HG03045 (cell line): ENCODE measurements at regions not wholly inside any gene's neighbourhood (a gene's known extent, or its start where the extent isn't known, plus 50 kb on each side); places are given as distances from the start of the nearest gene placed in this dataset.
A peak's percentile ranks its signal among the peaks of the same experiment; 100 is the strongest.

Experiments used
- ATAC-seq: cut with Tn5 transposase; IDR thresholded peaks from one replicate; pipeline ENCODE4 v1.9.1; 2021; ENCODE audit warnings: mild to moderate bottlenecking, moderate library complexity; ENCODE audit not compliant: unreplicated experiment

DNA sequence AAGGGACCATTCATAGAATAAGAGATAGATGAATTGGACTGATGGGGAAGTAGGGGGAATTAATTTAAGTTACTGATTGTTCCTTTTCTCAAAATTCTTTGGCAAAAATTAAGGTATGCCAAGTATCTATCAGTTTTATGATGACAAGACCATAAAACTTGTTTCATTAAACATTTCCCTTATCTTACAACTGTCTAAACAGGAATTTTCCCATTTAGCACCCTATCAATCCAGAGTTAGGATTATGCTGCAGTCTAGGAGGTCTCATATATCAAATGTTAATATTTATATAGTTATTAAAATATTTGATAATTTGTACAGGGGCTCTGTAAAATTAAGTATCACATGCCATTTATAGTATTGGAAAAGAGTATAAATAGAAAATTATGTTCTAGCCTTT, 51.5 kb upstream of the ARID1B start:
- no peak for ATAC-seq

DNA sequence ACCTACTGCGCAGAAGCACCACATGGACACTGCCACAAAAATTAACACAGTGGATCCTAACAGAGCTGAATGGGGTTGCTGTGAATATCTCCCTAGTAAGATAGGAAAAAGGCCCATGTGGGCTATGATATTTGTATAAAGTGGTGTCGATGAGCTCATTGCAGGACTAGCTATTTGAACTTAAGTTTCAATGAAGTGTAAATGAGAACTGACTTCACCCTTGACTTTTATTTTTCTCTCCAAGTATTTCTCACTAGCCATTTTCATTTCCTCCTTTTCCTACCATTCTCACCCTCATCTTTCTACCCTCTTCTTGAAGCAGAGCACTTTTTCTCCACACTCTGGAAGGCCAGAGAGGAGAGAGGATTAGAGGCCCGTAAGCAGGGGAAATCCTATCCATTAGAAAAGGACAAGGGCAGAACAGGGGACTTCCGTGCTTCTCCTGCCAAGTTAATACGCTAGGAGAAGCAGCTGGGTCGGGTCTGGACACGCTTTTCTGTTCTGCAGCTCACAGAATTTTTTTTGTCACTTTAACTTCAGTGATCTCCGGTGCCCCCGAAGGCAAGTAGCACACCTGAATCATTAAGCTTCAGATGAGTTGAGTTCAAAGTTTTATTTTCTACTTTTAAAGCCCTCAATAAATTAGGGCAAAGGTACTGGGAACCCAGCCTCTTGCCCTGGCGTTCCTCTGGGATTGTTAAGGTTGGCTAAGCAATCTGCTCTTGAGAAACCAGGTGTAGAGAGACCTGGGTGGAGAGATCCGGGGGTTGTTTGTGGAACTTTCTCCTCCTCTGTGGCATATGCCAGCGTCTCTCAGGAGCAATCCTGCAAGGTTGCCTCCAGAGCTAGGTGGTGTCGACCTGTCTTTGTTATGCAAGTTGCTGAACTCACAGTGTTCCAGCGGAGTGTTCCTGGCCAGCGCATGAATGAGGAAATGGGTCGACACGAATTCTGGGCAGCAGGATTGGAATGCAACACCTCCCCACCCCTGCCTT, 56.2 kb upstream of the ARID1B start:
- ATAC-seq: peak; percentile 48

DNA sequence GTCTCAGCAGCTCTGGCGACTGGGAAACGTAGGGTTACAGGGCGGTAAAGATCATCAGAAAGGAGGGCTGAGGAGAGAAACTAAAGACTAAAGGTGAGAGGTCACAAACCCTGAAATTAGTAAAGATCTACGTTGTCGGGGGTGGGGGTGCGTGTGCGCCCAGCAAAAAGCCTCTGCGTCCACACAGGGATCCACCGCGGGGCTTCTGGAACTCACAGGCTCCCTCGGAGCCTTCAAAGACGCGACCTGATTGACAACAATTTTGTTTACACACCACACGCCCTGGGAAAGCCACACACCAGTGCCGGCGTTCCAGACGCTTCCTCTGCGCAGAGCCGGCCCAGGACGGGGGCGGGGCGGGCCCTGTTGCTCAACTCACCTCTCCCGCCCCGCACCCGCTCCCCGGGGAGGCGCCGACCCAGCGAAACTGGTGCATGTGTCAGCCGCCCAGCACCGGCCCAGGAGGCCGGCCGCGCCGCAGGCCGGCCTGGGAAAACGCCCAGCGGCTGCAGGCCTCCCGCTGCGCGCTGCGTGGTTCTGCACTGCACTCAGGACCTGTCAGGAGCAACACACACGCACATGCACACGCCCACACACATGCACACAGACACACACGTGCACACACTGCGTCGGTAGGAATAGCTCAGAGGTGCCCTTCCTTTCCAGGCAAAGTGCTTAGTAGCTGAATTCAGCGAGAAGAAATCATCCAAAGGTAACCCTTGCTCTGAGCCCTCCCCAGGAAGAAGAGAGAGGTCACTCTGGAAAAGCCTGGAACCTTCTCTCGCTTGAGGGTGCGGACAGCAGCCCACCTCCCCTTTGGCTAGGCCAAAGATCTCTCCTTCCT, 57.2 kb upstream of the ARID1B start:
- ATAC-seq: peak; percentile 83

GRCh38 chr6:156719395-156719719, 57.8 kb upstream of the ARID1B start:
- ATAC-seq: no peak

- ATAC-seq: no peak
Observed at GRCh38 chr6:156718647-156719394, 58.4 kb upstream of the ARID1B start.

DNA sequence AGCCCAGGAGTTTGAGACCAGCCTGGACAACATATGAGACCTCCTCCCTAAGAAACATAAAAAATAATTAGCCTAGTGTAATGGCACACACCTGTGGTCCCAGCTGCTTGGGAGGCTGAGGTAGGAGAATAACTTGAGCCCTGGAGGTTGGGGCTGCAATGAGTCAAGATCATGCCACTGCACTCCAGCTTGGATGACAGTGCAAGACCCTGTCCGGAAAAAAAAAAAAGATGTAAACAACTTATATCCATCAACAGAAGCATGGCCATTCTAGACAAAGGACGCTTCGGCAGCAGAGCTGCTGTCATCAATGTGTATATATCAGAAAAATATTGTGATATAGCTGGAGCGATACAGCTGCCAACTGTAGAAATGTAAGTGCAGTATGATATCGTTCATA, 59.6 kb upstream of the ARID1B start:
- ATAC-seq: no peak

DNA sequence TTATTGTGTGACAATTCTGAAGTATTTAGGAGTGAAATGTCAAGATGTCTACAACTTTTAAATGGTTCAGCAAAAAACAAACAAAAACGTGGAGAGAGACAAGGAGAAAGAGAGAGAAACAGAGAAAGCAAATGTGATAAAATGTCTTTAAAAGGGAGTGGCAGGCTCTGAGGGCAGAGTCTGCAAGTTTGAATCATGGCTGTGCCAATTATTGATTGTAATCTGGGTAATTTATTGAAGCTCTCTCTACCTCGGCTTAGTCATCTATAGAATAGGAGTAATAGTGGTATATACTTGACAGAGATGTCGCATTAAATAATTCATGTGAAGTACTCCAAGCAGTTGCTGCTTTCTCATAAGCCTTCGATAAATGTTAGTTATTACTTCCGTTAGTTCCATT, 61.3 kb upstream of the ARID1B start:
- ATAC-seq: no peak

DNA sequence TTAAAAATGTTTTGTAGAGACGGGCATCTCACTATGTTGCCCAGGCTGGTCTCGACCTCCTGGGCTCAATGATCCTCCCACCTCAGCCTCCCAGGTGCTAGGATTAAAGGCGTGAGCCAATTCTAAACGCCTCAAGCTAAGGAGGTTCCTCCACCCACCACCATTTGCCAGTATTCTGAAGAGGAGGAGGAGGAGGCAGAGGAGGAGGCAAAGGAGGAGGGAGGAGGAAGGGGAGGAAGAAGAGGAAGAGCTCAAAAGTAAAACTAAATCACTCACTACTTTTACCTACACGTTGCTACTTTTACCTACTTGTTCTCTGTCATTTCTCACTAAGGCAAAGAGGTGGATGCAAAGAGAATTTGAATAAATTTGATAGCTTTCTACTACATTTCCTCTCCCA, 63.6 kb upstream of the ARID1B start:
- no peak for ATAC-seq

DNA sequence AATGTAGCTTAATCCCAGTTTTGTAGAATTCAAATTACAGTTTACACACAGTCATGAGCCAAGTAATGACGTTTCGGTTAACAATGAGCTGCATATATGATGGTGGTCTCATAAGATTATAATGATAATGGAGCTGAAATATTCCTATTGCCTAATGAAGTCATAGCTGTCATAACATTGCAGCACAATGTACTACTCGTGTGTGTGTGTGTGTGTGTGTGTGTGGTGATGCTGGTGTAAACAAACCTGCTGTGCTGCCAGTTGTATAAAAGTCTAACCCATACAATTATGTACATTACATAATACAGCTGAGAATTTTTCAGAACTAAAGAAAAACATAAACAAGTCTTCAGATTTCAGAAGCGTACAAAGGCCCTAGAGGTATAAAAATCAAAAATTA, 66.7 kb upstream of the ARID1B start:
- no peak for ATAC-seq

- no peak for ATAC-seq
Observed at GRCh38 chr6:156707818-156708217, 69.4 kb upstream of the ARID1B start.

- ATAC-seq: no peak
Observed at GRCh38 chr6:156703719-156704118, 73.5 kb upstream of the ARID1B start.

DNA sequence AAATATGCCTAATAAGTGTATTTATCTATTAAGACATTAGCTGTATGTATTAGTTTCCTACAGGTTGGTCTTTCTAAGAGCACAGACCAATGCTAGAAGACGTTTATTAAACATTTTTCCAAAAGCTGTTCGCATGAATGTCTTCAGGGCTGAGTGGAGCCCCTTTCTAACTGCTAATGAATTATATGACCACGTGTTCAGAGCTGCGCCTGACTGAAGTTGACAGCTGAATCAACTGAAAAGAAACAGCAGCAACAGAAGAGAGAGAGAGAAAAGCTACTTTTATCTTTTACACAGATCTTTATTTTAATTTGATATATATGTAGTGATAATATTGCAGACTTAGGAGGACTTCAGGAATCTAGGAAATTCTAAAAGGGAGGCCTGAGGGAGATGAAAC, 75.2 kb upstream of the ARID1B start:
- no peak for ATAC-seq

DNA sequence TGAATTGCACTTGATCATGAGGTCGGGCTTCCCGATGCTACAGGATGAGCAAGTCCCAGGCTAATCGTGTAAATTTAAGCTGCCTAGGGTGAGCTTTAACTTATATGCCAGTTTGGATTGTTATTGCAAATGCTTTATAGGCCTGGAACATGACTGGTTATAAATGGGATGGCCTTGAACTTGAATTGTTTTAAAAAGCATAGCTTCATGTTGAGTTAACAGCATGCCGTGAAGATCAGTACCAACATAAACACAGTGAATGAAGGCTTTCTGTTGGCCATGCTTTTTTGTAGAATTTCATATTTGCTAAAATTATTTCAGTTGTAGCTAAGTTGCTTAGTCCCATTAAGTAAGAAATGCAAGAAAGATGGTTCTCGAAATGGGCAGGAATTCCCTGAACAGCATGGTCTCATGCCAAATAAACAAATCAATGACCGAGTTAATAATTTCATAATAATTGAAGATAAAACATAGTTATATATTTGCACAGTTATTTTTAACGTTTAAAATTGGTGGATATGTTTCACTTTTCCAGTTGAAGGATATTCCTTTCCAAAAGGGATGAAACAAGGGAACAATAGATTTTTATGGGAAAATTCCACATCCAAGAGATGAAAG, 76.6 kb upstream of the ARID1B start:
- ATAC-seq: no peak

DNA sequence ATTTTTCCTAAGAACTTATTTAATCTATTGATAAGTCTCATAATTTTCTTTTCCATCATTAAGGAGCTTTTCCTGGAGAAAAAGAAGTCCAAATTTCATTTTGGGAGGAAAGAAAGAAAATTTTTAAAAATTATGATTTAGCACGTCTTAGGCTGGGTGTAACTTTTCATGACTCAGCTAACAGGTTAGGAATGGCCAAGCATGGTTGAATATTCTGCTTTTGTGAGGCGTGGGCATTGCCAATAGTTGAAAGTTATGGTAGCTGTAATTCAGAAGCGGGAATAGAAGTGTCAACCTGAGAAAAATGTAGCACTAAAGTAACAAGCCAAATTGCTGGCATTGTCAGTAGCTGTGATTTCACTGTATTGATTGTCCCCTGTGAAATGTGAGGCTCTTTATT, 77.2 kb upstream of the ARID1B start:
- ATAC-seq: no peak

DNA sequence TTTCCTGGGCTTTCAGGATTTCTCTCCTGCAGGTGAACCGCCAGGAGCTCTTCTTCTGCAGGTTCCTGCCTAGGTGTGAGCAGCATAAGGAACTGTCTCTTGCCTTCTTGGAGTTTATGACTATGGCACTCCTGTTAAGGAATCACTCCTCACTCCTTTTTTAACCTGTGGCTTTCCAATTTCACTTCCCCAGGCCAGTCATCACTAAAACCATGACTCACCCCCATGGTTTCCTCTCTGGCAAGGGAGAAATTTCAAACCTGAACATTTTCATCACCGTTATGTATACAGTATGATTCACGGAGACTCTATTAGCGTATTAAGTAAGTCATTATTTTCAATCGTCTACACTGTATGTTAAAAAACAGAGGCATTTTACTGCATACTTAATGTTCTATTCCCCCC, 78.2 kb upstream of the ARID1B start:
- ATAC-seq: peak; percentile 43

DNA sequence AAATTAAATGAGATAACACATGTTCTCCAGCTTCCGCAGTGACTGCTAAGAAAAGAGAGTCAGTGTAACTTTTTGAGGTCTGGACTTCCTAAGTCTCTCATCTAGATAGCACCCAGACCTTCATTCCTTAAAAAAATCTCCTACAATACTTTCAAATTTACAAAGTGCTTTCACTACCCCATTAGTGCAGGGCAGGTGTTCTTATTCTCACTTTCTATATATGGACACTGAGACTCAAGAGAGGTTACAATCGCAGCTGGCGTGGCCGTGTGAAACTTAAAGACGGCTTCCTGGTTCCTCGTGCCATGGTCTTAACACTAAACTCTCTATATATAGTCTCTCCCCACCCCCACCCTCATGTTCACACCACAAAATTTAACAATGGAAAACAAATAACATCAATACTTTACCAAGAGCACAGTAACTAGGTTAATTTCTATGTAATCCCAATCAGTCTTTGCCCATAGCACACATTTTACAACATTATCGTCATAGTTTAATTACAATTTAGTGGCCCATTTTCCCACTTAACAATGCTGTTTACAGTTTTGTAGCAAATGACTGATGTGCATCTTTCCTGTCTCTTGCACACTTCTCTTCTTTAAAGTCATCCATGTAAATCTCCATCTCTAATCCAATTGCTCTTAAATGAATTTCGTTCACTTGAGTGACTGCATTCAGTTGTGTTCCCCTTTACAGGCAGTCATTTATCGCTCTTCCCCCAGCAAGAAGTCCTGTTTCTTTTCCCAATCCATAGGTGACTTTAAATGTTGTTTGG, 78.8 kb upstream of the ARID1B start:
- peak; percentile 84 for ATAC-seq

- no peak for ATAC-seq
Observed at GRCh38 chr6:156697225-156697830, 79.8 kb upstream of the ARID1B start.

- no peak for ATAC-seq
Observed at GRCh38 chr6:156695742-156696141, 81.4 kb upstream of the ARID1B start.

- no peak for ATAC-seq
Observed at GRCh38 chr6:156694679-156695078, 82.5 kb upstream of the ARID1B start.

DNA sequence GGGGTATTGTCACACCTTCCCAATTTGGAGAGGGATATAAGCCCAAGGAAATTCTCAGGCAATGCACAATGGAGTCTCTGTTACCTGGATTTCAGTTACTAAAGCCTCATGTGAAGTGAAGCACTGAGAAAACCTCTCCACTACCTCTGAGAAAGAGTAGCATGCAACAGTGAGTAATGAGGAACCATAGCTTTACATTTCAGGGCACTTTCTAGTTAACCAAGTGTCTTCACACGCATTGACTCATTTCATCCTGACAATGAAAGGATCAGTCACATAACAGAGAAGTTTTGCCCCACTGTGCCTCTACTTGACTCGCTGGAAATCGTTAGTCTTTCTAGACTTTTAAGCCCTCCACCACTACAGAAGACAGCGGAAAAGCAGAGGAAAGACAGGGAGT, 86.2 kb upstream of the ARID1B start:
- ATAC-seq: peak; percentile 50
